IMR-90 (cell line): ENCODE measurements at regions not wholly inside any gene's neighbourhood (a gene's known extent, or its start where the extent isn't known, plus 50 kb on each side); places are given as distances from the start of the nearest gene placed in this dataset.

Experiments
- ATAC-seq: fragments of 200-7000 bp; cut with Tn5 transposase; 2 replicates; pipeline ENCODE4 v1.9.1; 2020; ENCODE audit warnings: low read depth, mild to moderate bottlenecking, moderate library complexity
- BruUV-seq: library from RNA; stranded (reverse); fragments of 400-500 nt; replicated peaks from 2 replicates; lab custom pipeline; 2021; lab: Mats Ljungman, UMichigan
- CTCF ChIA-PET: fragments of 300-600 bp; formaldehyde crosslinking; extraction: SDS; loops from one replicate; lab custom pipeline; 2021; ENCODE audit warnings: antibody characterized with exemption; lab: Yijun Ruan, JAX
- POLR2A ChIA-PET: fragments of 300-600 bp; sonication (Branson Sonifier 250); formaldehyde crosslinking; loops from one replicate; lab custom pipeline; 2022; ENCODE audit warnings: antibody characterized with exemption; ENCODE audit not compliant: unreplicated experiment; lab: Charles Lee
- DNase-seq: peaks from one replicate; pipeline ENCODE4 v3.0.0; 2013
- H2AFZ ChIP-seq: replicated peaks from 2 replicates; pipeline ENCODE3; 2013; ENCODE audit warnings: low read length, mild to moderate bottlenecking; ENCODE audit not compliant: poor library complexity
- H2AK5ac ChIP-seq: 2 replicates; pipeline ENCODE4 v1.6.1; 2013; ENCODE audit warnings: low read depth, low read length, inconsistent platforms
- H2AK9ac ChIP-seq: replicated peaks from 2 replicates; pipeline ENCODE3; 2013; ENCODE audit warnings: mild to moderate bottlenecking, low read depth, low read length, moderate library complexity; ENCODE audit not compliant: poor library complexity
- H2BK120ac ChIP-seq: 2 replicates; pipeline ENCODE4 v1.6.1; 2013; ENCODE audit warnings: low read depth, low read length, inconsistent platforms
- H2BK15ac ChIP-seq: 3 replicates; pipeline ENCODE4 v1.6.1; 2013; ENCODE audit warnings: low read depth, low read length, inconsistent platforms
- H2BK20ac ChIP-seq: 2 replicates; pipeline ENCODE4 v1.6.1; 2013; ENCODE audit warnings: low read depth, mild to moderate bottlenecking, inconsistent platforms, low read length, moderate library complexity
- H2BK5ac ChIP-seq: 2 replicates; pipeline ENCODE4 v1.6.1; 2013; ENCODE audit warnings: mild to moderate bottlenecking, low read depth, low read length, inconsistent platforms; ENCODE audit not compliant: poor library complexity, severe bottlenecking
- H3K14ac ChIP-seq: replicated peaks from 2 replicates; pipeline ENCODE4 v1.6.1; 2013; ENCODE audit warnings: low read depth, low read length, inconsistent platforms
- H3K18ac ChIP-seq: 2 replicates; pipeline ENCODE4 v1.6.1; 2013; ENCODE audit warnings: low read depth, low read length, control low read depth
- H3K23ac ChIP-seq: 2 replicates; pipeline ENCODE4 v1.6.1; 2013; ENCODE audit warnings: low read depth, low read length, inconsistent platforms
- H3K27ac ChIP-seq: 2 replicates; pipeline ENCODE4 v1.5.1; 2013; ENCODE audit warnings: mild to moderate bottlenecking, control low read depth, low read length; ENCODE audit not compliant: insufficient read depth
- H3K27me3 ChIP-seq: 2 replicates; pipeline ENCODE4 v1.6.1; 2013; ENCODE audit warnings: low read length; ENCODE audit not compliant: control insufficient read depth, insufficient read depth
- H3K36me3 ChIP-seq: 2 replicates; pipeline ENCODE4 v1.6.1; 2013; ENCODE audit warnings: low read length, mixed read lengths; ENCODE audit not compliant: control insufficient read depth, insufficient read depth
- H3K4ac ChIP-seq: 2 replicates; pipeline ENCODE4 v1.6.1; 2013; ENCODE audit warnings: low read depth, low read length, inconsistent platforms
- H3K4me1 ChIP-seq: 2 replicates; pipeline ENCODE4 v1.6.1; 2013; ENCODE audit warnings: low read length, mixed read lengths; ENCODE audit not compliant: control insufficient read depth, insufficient read depth
- H3K4me2 ChIP-seq: 2 replicates; pipeline ENCODE4 v1.6.1; 2013; ENCODE audit warnings: low read depth, mild to moderate bottlenecking, control low read depth, low read length, moderate library complexity
- H3K4me3 ChIP-seq: 2 replicates; pipeline ENCODE4 v1.5.1; 2013; ENCODE audit warnings: low read depth, mild to moderate bottlenecking, control low read depth, low read length, moderate library complexity; ENCODE audit not compliant: insufficient read depth
- H3K56ac ChIP-seq: 2 replicates; pipeline ENCODE4 v1.6.1; 2013; ENCODE audit warnings: low read length, inconsistent platforms; ENCODE audit not compliant: insufficient read depth; ENCODE audit errors: extremely low read depth
- H3K79me1 ChIP-seq, 2 experiments: 2 replicates each; pipeline ENCODE4 v1.6.1; 2013; ENCODE audit warnings: low read length in 2 of 2, inconsistent platforms in 1 of 2, low read depth in 1 of 2
- H3K9ac ChIP-seq: 2 replicates; pipeline ENCODE4 v1.6.1; 2013; ENCODE audit warnings: low read depth, low read length, control low read depth
- H3K9me1 ChIP-seq: 2 replicates; pipeline ENCODE4 v1.6.1; 2013; ENCODE audit warnings: low read length, inconsistent platforms; ENCODE audit not compliant: insufficient read depth
- H3K9me3 ChIP-seq: 2 replicates; pipeline ENCODE4 v1.6.1; 2013; ENCODE audit warnings: low read length; ENCODE audit not compliant: control insufficient read depth, insufficient read depth
- H4K20me1 ChIP-seq: 2 replicates; pipeline ENCODE4 v1.6.1; 2013; ENCODE audit warnings: low read length, inconsistent platforms; ENCODE audit not compliant: insufficient read depth
- H4K5ac ChIP-seq: 2 replicates; pipeline ENCODE4 v1.6.1; 2013; ENCODE audit warnings: mild to moderate bottlenecking, low read depth, low read length, control low read depth
- H4K8ac ChIP-seq, 2 experiments: 2 replicates each; pipeline ENCODE4 v1.6.1; 2013; ENCODE audit warnings: low read depth in 2 of 2, low read length in 2 of 2, control low read depth in 1 of 2, inconsistent platforms in 1 of 2
- H4K91ac ChIP-seq: 2 replicates; pipeline ENCODE4 v1.6.1; 2013; ENCODE audit warnings: low read depth, low read length, inconsistent platforms; ENCODE audit not compliant: insufficient read depth
- BHLHE40 ChIP-seq: fragments of 150-350 bp; IDR thresholded peaks from 2 replicates; pipeline ENCODE4 v1.6.1; 2016; ENCODE audit warnings: mild to moderate bottlenecking, low read depth, low read length
- FOS ChIP-seq: fragments of 150-350 bp; IDR thresholded peaks from 2 replicates; pipeline ENCODE4 v1.6.1; 2016; ENCODE audit warnings: low read depth, low read length
- MAFK ChIP-seq: IDR thresholded peaks from 2 replicates; pipeline ENCODE4 v1.6.1; 2012; ENCODE audit warnings: low read depth, low read length, improper control_type of control experiment
- MXI1 ChIP-seq: IDR thresholded peaks from 2 replicates; pipeline ENCODE4 v1.6.1; 2012; ENCODE audit warnings: low read depth, mild to moderate bottlenecking, low read length, moderate library complexity, borderline replicate concordance
- NFE2L2 ChIP-seq: fragments of 150-350 bp; IDR thresholded peaks from 2 replicates; pipeline ENCODE4 v1.6.1; 2016; ENCODE audit warnings: low read depth, mild to moderate bottlenecking, low read length
- POLR2A ChIP-seq: IDR thresholded peaks from 2 replicates; pipeline ENCODE4 v1.6.1; 2012; ENCODE audit warnings: mild to moderate bottlenecking, low read depth, low read length
- RAD21 ChIP-seq: IDR thresholded peaks from 2 replicates; pipeline ENCODE4 v1.6.1; 2012; ENCODE audit warnings: low read length, improper control_type of control experiment
- RCOR1 ChIP-seq: IDR thresholded peaks from 2 replicates; pipeline ENCODE4 v1.6.1; 2012; ENCODE audit warnings: mild to moderate bottlenecking, low read length, improper control_type of control experiment; ENCODE audit not compliant: insufficient replicate concordance
- RFX5 ChIP-seq: IDR thresholded peaks from 2 replicates; pipeline ENCODE4 v1.8.0; 2012; ENCODE audit warnings: low read depth, mild to moderate bottlenecking, low read length, moderate library complexity
- SMC3 ChIP-seq: fragments of 150-350 bp; IDR thresholded peaks from 2 replicates; pipeline ENCODE4 v1.6.1; 2016; ENCODE audit warnings: low read depth, mild to moderate bottlenecking, antibody characterized with exemption, low read length, moderate library complexity
- WGBS, 2 experiments: methylation state at CpG; one replicate each; pipeline versions ENCODE4 v1.1.5 to v1.1.7; 2013; ENCODE audit warnings: missing lambda C conversion rate in 2 of 2; ENCODE audit not compliant: insufficient read length in 1 of 2; ENCODE audit errors: extremely low coverage in 2 of 2; 5-methylcytosine and 5-hydroxymethylcytosine counted together
- dilution Hi-C: fragments of 300-500 bp; cut with HindIII; formaldehyde crosslinking; loops from one replicate; pipeline ENCODE4 v1.14.3; 2018; ENCODE audit warnings: low sequenced_read_pairs; ENCODE audit not compliant: unreplicated experiment
- in situ Hi-C: fragments of 300-500 bp; cut with MboI; formaldehyde crosslinking; loops from 3 replicates; pipeline ENCODE4 v1.14.3; 2019; ENCODE audit warnings: low sequenced_read_pairs, inconsistent platforms, mixed read lengths
- intact Hi-C: fragments of 100-400 bp; cut with micrococcal nuclease; formaldehyde crosslinking; loops from 2 replicates; pipeline ENCODE4 v1.10.0; 2022
- TF ChIP-seq, protein P1 (sequence below): conservative IDR thresholded peaks from 2 replicates; pipeline ENCODE4 v1.5.1; 2012; ENCODE audit warnings: mild to moderate bottlenecking, low read depth, low read length, improper control_type of control experiment

- no peak overlapping the region for H2BK120ac ChIP-seq
- no peak overlapping the region for H3K56ac ChIP-seq
- no peaks in the 10 kb centered on the region for H3K9me1 ChIP-seq
- DNase-seq: no peak
- no peak overlapping the region for H3K4me3 ChIP-seq
- CTCF ChIA-PET: no interaction called here
- H3K23ac ChIP-seq: no peak overlapping the region
- H2BK20ac ChIP-seq: no peak overlapping the region
- no peak overlapping the region for H4K5ac ChIP-seq
- no peaks in the 10 kb centered on the region for H3K4me1 ChIP-seq
- H3K9me3 ChIP-seq: peaks cover 64% of the 10 kb centered on the region
- no peak for ATAC-seq
- no peak overlapping the region for H3K9ac ChIP-seq
- in situ Hi-C loops (no loop called here), intact Hi-C loops (no loop called here), dilution Hi-C loops (no loop called here)
- H2AK5ac ChIP-seq: no peak overlapping the region
- H3K4me2 ChIP-seq: no peak overlapping the region
- H2BK15ac ChIP-seq: no peak overlapping the region
- H4K8ac ChIP-seq: no peak overlapping the region
- H2BK5ac ChIP-seq: no peak overlapping the region
- H3K14ac ChIP-seq: no peak overlapping the region
- BruUV-seq: no TSS peak
- TF ChIP-seq RCOR1: no peak
- TF ChIP-seq, protein P1, sequence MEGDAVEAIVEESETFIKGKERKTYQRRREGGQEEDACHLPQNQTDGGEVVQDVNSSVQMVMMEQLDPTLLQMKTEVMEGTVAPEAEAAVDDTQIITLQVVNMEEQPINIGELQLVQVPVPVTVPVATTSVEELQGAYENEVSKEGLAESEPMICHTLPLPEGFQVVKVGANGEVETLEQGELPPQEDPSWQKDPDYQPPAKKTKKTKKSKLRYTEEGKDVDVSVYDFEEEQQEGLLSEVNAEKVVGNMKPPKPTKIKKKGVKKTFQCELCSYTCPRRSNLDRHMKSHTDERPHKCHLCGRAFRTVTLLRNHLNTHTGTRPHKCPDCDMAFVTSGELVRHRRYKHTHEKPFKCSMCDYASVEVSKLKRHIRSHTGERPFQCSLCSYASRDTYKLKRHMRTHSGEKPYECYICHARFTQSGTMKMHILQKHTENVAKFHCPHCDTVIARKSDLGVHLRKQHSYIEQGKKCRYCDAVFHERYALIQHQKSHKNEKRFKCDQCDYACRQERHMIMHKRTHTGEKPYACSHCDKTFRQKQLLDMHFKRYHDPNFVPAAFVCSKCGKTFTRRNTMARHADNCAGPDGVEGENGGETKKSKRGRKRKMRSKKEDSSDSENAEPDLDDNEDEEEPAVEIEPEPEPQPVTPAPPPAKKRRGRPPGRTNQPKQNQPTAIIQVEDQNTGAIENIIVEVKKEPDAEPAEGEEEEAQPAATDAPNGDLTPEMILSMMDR: no peak
- no peak for TF ChIP-seq POLR2A
- TF ChIP-seq RFX5: no peak
- TF ChIP-seq NFE2L2: no peak
- TF ChIP-seq SMC3: no peak
- no peak for TF ChIP-seq MAFK
- TF ChIP-seq RAD21: no peak
- TF ChIP-seq MXI1: no peak
- no peak for TF ChIP-seq FOS
- TF ChIP-seq BHLHE40: no peak
- H3K79me1 ChIP-seq: no peaks in the 10 kb centered on the region
- H3K36me3 ChIP-seq: no peaks in the 10 kb centered on the region
- no peak overlapping the region for H3K4ac ChIP-seq
- WGBS, 2 experiments: no CpG with 5 or more reads among the region's 16 CpGs
- H4K20me1 ChIP-seq: no peaks in the 10 kb centered on the region
- no peak overlapping the region for H4K91ac ChIP-seq
- H3K27me3 ChIP-seq: no peaks in the 10 kb centered on the region
- POLR2A ChIA-PET: no interaction called here
- no peak overlapping the region for H2AFZ ChIP-seq
- H2AK9ac ChIP-seq: no peak overlapping the region
- H3K18ac ChIP-seq: no peak overlapping the region
- no peak overlapping the region for H3K27ac ChIP-seq
Measured at GRCh38 chr13:111947026-111947810, 119.7 kb upstream of the SOX1 start.
